GM20000 (cell line): ENCODE measurements at regions not wholly inside any gene's neighbourhood (a gene's known extent, or its start where the extent isn't known, plus 50 kb on each side); places are given as distances from the start of the nearest gene placed in this dataset.

ENCODE experiments used
- DNase-seq: peaks from one replicate; pipeline ENCODE4 v3.0.0; 2012; ENCODE audit warnings: low spot score
- CTCF ChIP-seq: IDR thresholded peaks from 2 replicates; pipeline ENCODE4 v1.5.1; 2012; ENCODE audit warnings: mild to moderate bottlenecking, control low read depth; ENCODE audit errors: extremely low read depth, missing control alignments

- DNase-seq: no peak
- no peak for TF ChIP-seq CTCF
These were observed 246.8 kb upstream of the POU3F2 start for GRCh38 chr6:98587555-98587954.

- TF ChIP-seq CTCF: no peak
- DNase-seq: no peak
These were observed 244.8 kb upstream of the POU3F2 start for GRCh38 chr6:98589536-98589935.

- no peak for TF ChIP-seq CTCF
- no peak for DNase-seq
These were observed 244.2 kb upstream of the POU3F2 start for GRCh38 chr6:98590136-98590681.

GRCh38 chr6:98590997-98591396 is 243.4 kb upstream of the POU3F2 start:
- no peak for DNase-seq
- no peak for TF ChIP-seq CTCF

GRCh38 chr6:98593676-98594075 is 240.7 kb upstream of the POU3F2 start:
- no peak for DNase-seq
- no peak for TF ChIP-seq CTCF

GRCh38 chr6:98601716-98602115 is 232.7 kb upstream of the POU3F2 start:
- no peak for TF ChIP-seq CTCF
- no peak for DNase-seq

- no peak for TF ChIP-seq CTCF
- no peak for DNase-seq
These were observed 228.7 kb upstream of the POU3F2 start for GRCh38 chr6:98605705-98606104.
